H1 (cell line): ENCODE measurements at regions not wholly inside any gene's neighbourhood (a gene's known extent, or its start where the extent isn't known, plus 50 kb on each side); places are given as distances from the start of the nearest gene placed in this dataset.

Experiments used
- BACH1 ChIP-seq: IDR thresholded peaks from 2 replicates; pipeline ENCODE4 v1.6.1; 2012; ENCODE audit warnings: low read length, improper control_type of control experiment
- CBX8 ChIP-seq: fragments of 300-800, 300-1000 bp; sonication (generic); IDR thresholded peaks from 2 replicates; pipeline ENCODE4 v1.7.1; 2016; ENCODE audit warnings: low read depth, low read length, borderline replicate concordance
- CHD7 ChIP-seq: fragments of 300-600 bp; sonication (generic); IDR thresholded peaks from 2 replicates; pipeline ENCODE4 v1.7.1; 2012; ENCODE audit warnings: low read length, moderate library complexity, mild to moderate bottlenecking, inconsistent platforms; ENCODE audit not compliant: insufficient replicate concordance
- E2F6 ChIP-seq: IDR thresholded peaks from 2 replicates; pipeline ENCODE4 v1.6.1; 2012; ENCODE audit warnings: inconsistent platforms
- EGR1 ChIP-seq: IDR thresholded peaks from 2 replicates; pipeline ENCODE4 v1.6.1; 2011; ENCODE audit warnings: low read depth, low read length, borderline replicate concordance
- FOSL1 ChIP-seq: IDR thresholded peaks from 2 replicates; pipeline ENCODE4 v1.6.1; 2011; ENCODE audit warnings: mild to moderate bottlenecking, low read depth, low read length, moderate library complexity; ENCODE audit not compliant: insufficient read depth
- GTF2F1 ChIP-seq: IDR thresholded peaks from 2 replicates; pipeline ENCODE4 v1.6.1; 2012; ENCODE audit warnings: low read depth, low read length, improper control_type of control experiment, borderline replicate concordance
- HDAC2 ChIP-seq, 2 experiments: fragments of 300-600 bp in 1 of 2; sonication (generic) in 1 of 2; IDR thresholded peaks; 2 replicates each; pipeline ENCODE4 v1.6.1; 2011 to 2012; ENCODE audit warnings: low read depth in 2 of 2, low read length in 2 of 2, mild to moderate bottlenecking in 2 of 2, moderate library complexity in 2 of 2, borderline replicate concordance in 1 of 2, inconsistent platforms in 1 of 2
- JUN ChIP-seq: IDR thresholded peaks from 2 replicates; pipeline ENCODE4 v1.6.1; 2011; ENCODE audit warnings: low read depth, mild to moderate bottlenecking, improper control_type of control experiment, low read length
- SIN3A ChIP-seq, 2 experiments: IDR thresholded peaks in 1 of 2; conservative IDR thresholded peaks in 1 of 2; 2 replicates each; pipeline ENCODE4 v1.6.1; 2011 to 2012; ENCODE audit warnings: low read length in 2 of 2, improper control_type of control experiment in 1 of 2, low read depth in 1 of 2, mild to moderate bottlenecking in 1 of 2
- SP1 ChIP-seq: IDR thresholded peaks from 2 replicates; pipeline ENCODE4 v1.6.1; 2011; ENCODE audit warnings: low read depth, low read length
- SRF ChIP-seq: IDR thresholded peaks from 2 replicates; pipeline ENCODE4 v1.6.1; 2011; ENCODE audit warnings: mild to moderate bottlenecking, low read depth, low read length, moderate library complexity

DNA sequence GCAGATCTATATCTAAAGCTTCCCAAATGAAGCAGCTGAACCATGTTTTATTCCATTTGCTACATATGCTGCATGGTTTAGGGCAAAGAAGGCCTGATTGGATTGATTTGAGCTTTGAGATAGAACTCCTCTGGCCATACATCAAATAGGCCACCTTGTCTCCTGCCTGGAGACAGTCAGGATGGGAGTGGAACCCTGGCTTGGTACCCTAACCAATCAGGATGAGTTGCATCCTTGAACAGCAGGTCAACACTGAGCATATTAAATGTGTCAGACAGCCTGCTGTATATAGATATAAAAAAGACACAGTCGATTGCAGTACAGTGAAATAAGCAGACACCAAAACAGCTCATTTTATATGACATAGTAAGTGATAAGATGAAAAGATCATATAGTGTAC lies 291.7 kb downstream of the NUAK1 start (continued):
- TF ChIP-seq CHD7: no peak
- TF ChIP-seq SIN3A (conservative IDR thresholded peaks at IDR 0.05 in 1 of 2, IDR thresholded peaks at IDR 0.05 in 1 of 2; ENCODE audit: low read depth in 1 of 2, low read length in 2 of 2): no peak
- no peak for TF ChIP-seq HDAC2 (IDR thresholded peaks at IDR 0.05; ENCODE audit: borderline replicate concordance in 1 of 2, low read depth in 2 of 2, low read length in 2 of 2)
- TF ChIP-seq BACH1: no peak
- no peak for TF ChIP-seq SRF
- no peak for TF ChIP-seq EGR1
- TF ChIP-seq CBX8: no peak
- TF ChIP-seq JUN: no peak
- TF ChIP-seq SP1: no peak
- TF ChIP-seq E2F6: no peak
- no peak for TF ChIP-seq FOSL1
- no peak for TF ChIP-seq GTF2F1
